ENCODE measurements at regions not wholly inside any gene's neighbourhood (a gene's known extent, or its start where the extent isn't known, plus 50 kb on each side); places are given as distances from the start of the nearest gene placed in this dataset.

- TF ChIP-seq, protein P1, sequence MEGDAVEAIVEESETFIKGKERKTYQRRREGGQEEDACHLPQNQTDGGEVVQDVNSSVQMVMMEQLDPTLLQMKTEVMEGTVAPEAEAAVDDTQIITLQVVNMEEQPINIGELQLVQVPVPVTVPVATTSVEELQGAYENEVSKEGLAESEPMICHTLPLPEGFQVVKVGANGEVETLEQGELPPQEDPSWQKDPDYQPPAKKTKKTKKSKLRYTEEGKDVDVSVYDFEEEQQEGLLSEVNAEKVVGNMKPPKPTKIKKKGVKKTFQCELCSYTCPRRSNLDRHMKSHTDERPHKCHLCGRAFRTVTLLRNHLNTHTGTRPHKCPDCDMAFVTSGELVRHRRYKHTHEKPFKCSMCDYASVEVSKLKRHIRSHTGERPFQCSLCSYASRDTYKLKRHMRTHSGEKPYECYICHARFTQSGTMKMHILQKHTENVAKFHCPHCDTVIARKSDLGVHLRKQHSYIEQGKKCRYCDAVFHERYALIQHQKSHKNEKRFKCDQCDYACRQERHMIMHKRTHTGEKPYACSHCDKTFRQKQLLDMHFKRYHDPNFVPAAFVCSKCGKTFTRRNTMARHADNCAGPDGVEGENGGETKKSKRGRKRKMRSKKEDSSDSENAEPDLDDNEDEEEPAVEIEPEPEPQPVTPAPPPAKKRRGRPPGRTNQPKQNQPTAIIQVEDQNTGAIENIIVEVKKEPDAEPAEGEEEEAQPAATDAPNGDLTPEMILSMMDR (conservative IDR thresholded peaks at IDR 0.05; ENCODE audit: low read depth, low read length), result no peak
- DNase-seq (ENCODE audit: low read depth), result no peak
- no peak overlapping the region for H3K4me3 ChIP-seq (ENCODE audit: low read depth, low read length)
Observed at GRCh38 chr7:124497176-124497575, 268.4 kb downstream of the GPR37 start.

DNA sequence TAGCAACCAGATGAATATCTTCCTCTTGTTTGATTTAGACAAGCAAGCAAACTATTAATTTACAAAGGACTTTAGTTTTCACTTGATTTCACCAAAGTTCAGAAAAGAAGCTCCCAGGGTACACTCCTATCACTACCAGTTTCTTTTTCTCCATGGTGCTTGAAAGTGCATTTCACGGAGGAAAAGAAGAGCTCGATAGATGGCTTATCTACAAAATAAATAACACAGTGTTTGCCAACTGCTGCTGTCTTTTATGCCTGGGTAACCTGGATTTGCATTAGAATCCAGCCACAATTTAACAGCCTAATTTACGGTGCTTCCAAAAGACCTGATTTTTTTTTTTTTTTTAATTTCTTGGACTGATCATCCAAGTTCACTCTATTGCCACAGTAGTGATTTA is 275.7 kb downstream of the GPR37 start:
- TF ChIP-seq, protein P1 (conservative IDR thresholded peaks at IDR 0.05; ENCODE audit: low read depth, low read length), result no peak
- DNase-seq (ENCODE audit: low read depth), result no peak
- H3K4me3 ChIP-seq (ENCODE audit: low read depth, low read length), result no peak overlapping the region

DNA sequence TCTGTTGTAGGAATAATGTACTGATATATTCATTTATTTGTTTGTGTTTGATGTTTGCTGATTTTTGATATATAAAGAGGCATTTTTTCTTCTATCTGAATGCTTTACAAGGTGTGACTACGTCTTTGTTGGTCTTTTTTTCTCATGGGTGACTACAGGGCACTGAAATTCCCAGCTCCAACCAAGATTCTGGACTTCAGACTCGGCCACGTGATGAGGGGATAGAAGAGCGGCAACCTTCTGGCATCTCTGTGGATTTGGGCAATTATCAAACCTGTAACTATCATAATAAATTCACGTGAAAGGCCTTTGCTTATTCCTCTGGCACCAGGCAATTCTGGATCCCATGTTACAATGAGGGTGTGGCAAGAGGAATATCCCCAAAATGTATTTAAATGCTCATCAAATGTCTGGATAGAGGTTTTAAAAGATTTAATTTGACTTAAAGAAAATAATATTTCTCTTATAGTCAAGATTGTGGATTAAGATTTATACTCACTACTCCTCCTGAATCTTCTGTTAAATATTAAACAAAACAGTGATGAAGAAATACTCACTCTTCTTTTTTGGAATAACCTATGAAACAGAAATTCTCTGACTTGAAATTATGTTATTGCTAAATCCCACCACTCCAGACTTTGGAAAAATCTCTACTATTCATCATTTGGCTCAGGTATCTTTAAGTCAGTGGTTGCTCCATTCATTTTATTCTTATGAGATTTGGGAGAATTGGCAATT is 276.3 kb downstream of the GPR37 start:
- H3K4me3 ChIP-seq (ENCODE audit: low read depth, low read length), result no peak overlapping the region
- TF ChIP-seq, protein P1 (conservative IDR thresholded peaks at IDR 0.05; ENCODE audit: low read depth, low read length), result no peak
- no peak for DNase-seq (ENCODE audit: low read depth)

DNA sequence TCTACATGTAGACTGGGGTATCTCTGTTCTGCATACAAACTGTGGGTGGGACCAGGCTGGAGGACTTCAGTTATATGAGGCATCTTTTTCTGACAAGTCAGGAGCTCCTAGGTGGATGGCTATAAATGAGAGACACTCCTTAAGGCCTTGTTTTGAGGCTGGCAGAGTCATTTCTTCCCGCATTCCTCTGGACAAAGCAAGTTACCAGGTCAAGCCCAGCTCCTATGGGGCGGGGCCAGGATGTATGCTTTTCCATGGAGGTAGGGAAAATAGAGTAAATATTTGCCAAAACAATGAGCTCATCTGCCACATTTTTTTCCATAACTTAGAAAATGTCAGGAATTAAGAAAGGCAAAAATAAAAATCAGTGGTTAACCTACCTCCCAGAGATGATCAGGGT is 283.4 kb downstream of the GPR37 start:
- TF ChIP-seq, protein P1 (conservative IDR thresholded peaks at IDR 0.05; ENCODE audit: low read depth, low read length), result no peak
- DNase-seq (ENCODE audit: low read depth), result no peak
- H3K4me3 ChIP-seq (ENCODE audit: low read depth, low read length), result no peak overlapping the region

- no peak for DNase-seq (ENCODE audit: low read depth)
- no peak overlapping the region for H3K4me3 ChIP-seq (ENCODE audit: low read depth, low read length)
- TF ChIP-seq, protein P1 (conservative IDR thresholded peaks at IDR 0.05; ENCODE audit: low read depth, low read length), result no peak
Observed at GRCh38 chr7:124480821-124481290, 284.7 kb downstream of the GPR37 start.

DNA sequence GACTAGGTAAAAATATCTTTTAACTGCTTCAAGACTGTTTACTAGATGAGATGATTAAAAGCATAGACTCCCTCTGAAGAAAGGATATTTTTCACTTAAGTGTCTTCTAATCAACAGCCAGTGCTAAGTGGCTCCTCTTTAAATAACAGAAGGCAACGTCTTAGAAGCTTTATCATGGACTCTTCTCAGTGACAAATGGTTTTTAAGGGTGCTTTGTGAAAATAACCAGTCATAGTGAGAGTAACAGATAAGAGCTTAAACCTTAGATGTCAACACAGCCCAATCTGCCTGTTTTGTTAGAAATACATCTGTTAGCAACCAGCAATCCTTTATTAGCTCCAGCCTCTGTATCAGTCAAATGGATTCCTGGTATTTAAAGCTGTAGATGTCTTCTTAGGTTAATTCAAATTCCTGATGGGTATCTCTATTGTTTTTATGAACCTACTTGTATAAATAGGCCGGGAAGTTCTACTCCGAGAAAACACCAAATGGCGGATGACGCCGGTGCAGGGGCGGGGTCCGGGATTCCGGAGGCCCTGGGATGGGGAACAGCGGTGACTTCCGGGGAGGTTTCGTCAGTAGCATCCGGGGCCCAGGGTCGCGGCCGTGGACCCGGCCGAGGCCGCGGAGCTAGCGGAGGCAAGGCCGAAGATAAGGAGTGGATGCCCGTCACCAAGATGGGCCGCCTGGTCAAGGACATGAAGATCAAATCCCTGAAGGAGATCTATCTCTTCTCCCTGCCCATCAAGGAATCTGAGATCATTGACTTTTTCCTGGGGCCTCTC is 285.4 kb downstream of the GPR37 start:
- no peak for DNase-seq (ENCODE audit: low read depth)
- no peak overlapping the region for H3K4me3 ChIP-seq (ENCODE audit: low read depth, low read length)
- TF ChIP-seq, protein P1 (conservative IDR thresholded peaks at IDR 0.05; ENCODE audit: low read depth, low read length), result no peak
